Immature natural killer cell (primary cell): ENCODE measurements at regions not wholly inside any gene's neighbourhood (a gene's known extent, or its start where the extent isn't known, plus 50 kb on each side); places are given as distances from the start of the nearest gene placed in this dataset.

Source experiments
- DNase-seq, 3 donors: peaks; one replicate each; pipeline ENCODE4 v3.0.0; 2022; ENCODE audit warnings: mixed read lengths in 1 of 3
- H3K27ac Mint-ChIP-seq, 6 donors: one replicate each; pipeline ENCODE4 v1.8.0; 2020; ENCODE audit warnings: mixed read lengths in 6 of 6, mild to moderate bottlenecking in 5 of 6, inconsistent platforms in 4 of 6, moderate library complexity in 3 of 6
- H3K27me3 Mint-ChIP-seq, 3 donors: one replicate each; pipeline ENCODE4 v1.8.0; 2020 to 2021; ENCODE audit warnings: low read depth in 3 of 3, mild to moderate bottlenecking in 3 of 3, mixed read lengths in 3 of 3, moderate library complexity in 3 of 3, inconsistent platforms in 1 of 3
- H3K36me3 Mint-ChIP-seq, 3 donors: one replicate each; pipeline ENCODE4 v1.8.0; 2020; ENCODE audit warnings: mixed read lengths in 3 of 3, inconsistent platforms in 2 of 3, mild to moderate bottlenecking in 2 of 3
- H3K4me1 Mint-ChIP-seq, 2 donors: one replicate each; pipeline ENCODE4 v1.8.0; 2020; ENCODE audit warnings: inconsistent platforms in 2 of 2, mild to moderate bottlenecking in 2 of 2, mixed read lengths in 2 of 2, moderate library complexity in 1 of 2
- H3K4me3 Mint-ChIP-seq, 5 donors: one replicate each; pipeline ENCODE4 v1.8.0; 2020; ENCODE audit warnings: mild to moderate bottlenecking in 5 of 5, mixed read lengths in 5 of 5, inconsistent platforms in 3 of 5, moderate library complexity in 3 of 5
- H3K9me3 Mint-ChIP-seq, 6 donors: one replicate each; pipeline ENCODE4 v1.8.0; 2020; ENCODE audit warnings: mild to moderate bottlenecking in 6 of 6, mixed read lengths in 6 of 6, inconsistent platforms in 4 of 6, moderate library complexity in 3 of 6

DNA sequence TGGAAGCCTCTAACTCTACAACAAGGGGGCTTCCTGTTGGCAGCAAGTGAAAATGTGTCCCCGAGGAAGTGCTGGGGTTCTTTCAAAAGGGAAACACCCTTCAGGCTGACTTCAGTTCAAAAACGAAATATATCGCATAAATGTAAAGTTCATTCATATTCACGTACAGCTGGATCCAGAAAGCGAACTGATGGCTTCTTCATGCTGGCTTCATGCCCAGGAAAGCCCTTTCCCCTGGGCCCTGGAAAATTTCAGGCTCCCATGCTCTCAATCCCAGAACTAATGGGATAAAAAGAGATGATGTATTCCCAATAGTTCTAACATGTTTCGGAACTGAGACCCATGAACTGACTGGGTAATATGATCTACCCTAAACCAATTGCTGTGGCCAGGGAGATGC lies 104.7 kb upstream of the CDH13 start:
- H3K9me3 Mint-ChIP-seq = peaks cover 0 to 11% (median 0%) of the 10 kb centered on the region in 6 donors
- H3K36me3 Mint-ChIP-seq = no peaks in the 10 kb centered on the region
- no peak for DNase-seq
- H3K4me1 Mint-ChIP-seq = no peaks in the 10 kb centered on the region
- H3K4me3 Mint-ChIP-seq = no peak overlapping the region
- H3K27me3 Mint-ChIP-seq = peaks cover 2 to 5% (median 3%) of the 10 kb centered on the region in 3 donors
- no peak overlapping the region for H3K27ac Mint-ChIP-seq

DNA sequence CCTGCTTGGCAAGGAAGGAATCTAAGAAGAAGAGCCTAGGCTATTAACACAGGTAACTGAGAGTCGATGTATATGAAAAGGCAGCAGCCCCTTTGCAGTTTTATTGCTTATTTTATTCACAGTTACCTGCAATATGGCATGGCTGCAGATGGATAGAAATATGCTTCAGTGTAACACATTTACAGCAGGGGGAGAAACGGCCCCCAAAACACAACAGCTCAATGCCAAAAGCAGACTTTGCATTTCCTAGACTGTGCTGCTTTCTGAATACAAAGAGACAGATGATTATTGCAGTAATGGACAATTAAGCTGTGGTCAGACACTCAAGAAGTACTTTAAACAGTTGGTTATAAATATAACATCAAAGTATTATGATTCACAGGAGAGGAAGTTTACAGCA lies 108.0 kb upstream of the CDH13 start:
- Mint-ChIP-seq H3K27ac (no peak overlapping the region), H3K36me3 (no peaks in the 10 kb centered on the region), H3K9me3 (peaks cover 0 to 8% (median 0%) of the 10 kb centered on the region in 6 donors), H3K27me3 (peaks cover 0 to 5% (median 5%) of the 10 kb centered on the region in 3 donors), H3K4me3 (no peak overlapping the region), H3K4me1 (no peaks in the 10 kb centered on the region)
- no peak for DNase-seq

DNA sequence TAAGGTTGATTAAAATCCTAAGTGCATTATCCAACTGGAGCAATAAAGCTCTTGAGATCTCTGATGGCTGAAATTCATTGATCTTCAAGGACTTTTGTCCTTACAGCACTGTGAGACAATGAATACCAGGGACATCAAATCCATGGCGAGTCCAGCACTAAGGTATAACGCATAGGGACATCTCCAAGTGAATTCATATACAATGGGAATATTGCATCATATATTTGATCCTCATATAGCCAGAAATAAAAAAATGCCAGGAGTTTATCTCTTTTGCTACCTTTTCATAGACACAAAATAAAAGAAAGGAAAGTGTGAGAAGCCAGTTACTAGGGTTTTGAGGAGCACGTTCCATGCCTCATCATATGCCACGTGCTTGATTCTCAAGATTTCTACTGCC lies 112.5 kb upstream of the CDH13 start:
- Mint-ChIP-seq H3K4me3 (no peak overlapping the region), H3K36me3 (no peaks in the 10 kb centered on the region), H3K4me1 (no peaks in the 10 kb centered on the region), H3K9me3 (peaks cover 0 to 3% (median 0%) of the 10 kb centered on the region in 6 donors), H3K27me3 (peaks cover 0 to 2% (median 2%) of the 10 kb centered on the region in 3 donors), H3K27ac (no peak overlapping the region)
- DNase-seq = no peak

DNA sequence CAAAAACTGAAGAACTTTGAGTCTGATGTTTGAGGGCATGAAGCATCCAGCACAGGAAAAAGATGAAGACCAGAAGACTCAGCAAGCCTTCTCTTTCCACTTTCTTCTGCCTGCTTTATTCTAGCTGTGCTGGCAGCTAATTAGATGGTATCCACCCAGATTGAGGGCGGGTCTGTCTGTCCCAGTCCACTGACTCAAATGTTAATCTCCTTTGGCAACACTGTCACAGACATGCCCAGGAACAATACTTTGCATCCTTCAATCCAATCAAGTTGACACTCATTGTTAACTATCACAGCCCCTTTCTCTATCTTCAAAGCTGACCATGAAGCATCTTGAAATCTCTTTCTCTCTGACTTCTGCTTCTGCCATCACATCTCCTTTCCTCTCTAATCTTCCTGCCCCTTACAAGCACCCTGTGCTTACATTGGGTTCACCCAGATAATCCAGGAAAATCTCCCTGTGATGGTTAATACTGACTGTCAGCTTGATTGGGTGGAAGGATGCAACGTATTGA lies 115.9 kb upstream of the CDH13 start:
- no peak overlapping the region for H3K27ac Mint-ChIP-seq
- H3K36me3 Mint-ChIP-seq = no peaks in the 10 kb centered on the region
- no peak for DNase-seq
- H3K4me1 Mint-ChIP-seq = no peaks in the 10 kb centered on the region
- peaks cover 0 to 3% (median 0%) of the 10 kb centered on the region in 6 donors for H3K9me3 Mint-ChIP-seq
- no peak overlapping the region for H3K4me3 Mint-ChIP-seq
- H3K27me3 Mint-ChIP-seq = peaks cover 1 to 8% (median 3%) of the 10 kb centered on the region in 3 donors

DNA sequence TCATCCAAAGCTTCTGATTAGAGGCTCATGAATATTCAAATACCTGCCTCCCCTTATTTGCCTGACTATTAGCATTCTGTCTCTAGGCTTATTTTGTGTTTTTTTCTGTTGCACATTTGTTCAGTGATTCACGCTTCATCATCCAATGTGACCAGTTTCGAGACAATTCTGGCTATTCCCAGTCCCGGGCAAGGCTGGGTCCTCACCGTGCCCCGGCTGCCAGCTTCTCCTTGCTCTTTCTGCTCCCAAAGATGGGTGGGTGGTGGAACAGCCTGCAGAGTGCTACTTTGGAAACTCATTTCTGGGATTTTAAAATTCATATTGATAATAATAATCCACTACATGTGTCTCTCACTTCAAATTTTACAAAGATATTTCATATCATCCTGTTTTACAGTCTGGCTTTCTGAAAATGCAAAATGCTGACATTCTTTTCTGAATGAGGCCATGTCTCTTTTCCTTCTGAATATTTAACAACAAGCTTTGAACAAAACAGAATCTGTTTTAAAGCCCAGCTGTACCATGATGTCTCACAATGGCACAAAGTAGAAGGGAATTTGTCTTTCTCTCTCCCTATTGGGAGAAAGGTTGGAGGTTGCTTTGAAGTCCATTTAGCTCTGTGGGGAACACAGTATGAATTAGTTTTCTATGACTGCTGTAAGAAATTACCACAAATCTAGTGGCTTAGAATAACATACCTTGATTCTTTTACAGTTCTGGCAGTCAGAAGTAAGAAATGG lies 116.9 kb upstream of the CDH13 start:
- Mint-ChIP-seq H3K36me3 (no peaks in the 10 kb centered on the region), H3K27ac (no peak overlapping the region), H3K4me3 (no peak overlapping the region), H3K27me3 (peaks cover 1 to 10% (median 3%) of the 10 kb centered on the region in 3 donors), H3K4me1 (no peaks in the 10 kb centered on the region), H3K9me3 (peaks cover 0 to 3% (median 0%) of the 10 kb centered on the region in 6 donors)
- DNase-seq = no peak

DNA sequence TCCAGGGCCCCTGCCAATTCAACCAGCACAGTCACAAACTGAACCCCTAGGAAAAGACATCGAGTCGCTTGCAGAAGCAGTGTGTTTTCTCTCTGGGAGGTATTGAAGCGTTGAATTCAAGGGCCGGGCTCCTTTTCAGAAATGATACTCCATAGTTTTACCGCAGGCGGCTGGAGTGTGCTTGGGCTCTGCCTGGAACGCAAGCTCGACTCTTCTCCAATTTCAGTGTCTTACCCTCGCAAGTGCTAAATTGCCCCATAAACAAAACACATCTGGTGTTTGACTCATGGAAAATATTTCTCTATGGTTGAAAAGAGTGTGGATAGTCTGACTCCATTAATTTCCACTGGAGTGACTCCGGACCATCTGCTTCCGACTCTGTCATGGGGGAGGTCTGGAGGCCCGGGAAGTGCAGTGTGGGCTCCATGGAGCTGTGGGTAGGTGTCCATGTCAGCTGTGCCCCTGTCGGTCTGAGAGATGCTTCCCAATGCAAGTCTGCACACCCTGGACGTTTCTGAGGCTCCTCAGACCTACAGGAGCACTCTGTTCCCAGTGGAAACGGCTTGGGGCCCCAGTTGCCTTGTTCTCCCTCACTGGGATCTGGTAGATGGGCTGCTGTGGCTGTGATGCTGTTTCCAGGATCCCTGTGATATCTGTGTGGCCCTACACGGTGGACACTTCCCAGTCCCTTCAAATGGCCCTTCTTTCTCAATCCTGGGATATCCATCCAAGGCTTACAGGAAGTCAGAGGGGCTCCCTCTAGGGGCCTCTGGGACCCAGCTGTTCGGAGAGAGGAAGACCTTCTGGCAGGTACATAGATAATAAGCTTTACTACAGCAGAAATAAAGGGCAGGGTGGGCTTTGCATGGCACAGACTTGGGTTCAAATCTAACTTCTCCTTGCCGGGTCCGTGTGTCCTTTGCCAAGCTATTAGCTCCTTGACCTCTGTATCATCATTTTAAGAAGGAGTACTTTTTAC lies 119.8 kb upstream of the CDH13 start:
- no peak overlapping the region for H3K27ac Mint-ChIP-seq
- H3K27me3 Mint-ChIP-seq = peaks cover 1 to 10% (median 3%) of the 10 kb centered on the region in 3 donors
- DNase-seq = no peak
- no peaks in the 10 kb centered on the region for H3K4me1 Mint-ChIP-seq
- H3K9me3 Mint-ChIP-seq = peaks cover 0 to 3% (median 0%) of the 10 kb centered on the region in 6 donors
- H3K36me3 Mint-ChIP-seq = no peaks in the 10 kb centered on the region
- H3K4me3 Mint-ChIP-seq = no peak overlapping the region

DNA sequence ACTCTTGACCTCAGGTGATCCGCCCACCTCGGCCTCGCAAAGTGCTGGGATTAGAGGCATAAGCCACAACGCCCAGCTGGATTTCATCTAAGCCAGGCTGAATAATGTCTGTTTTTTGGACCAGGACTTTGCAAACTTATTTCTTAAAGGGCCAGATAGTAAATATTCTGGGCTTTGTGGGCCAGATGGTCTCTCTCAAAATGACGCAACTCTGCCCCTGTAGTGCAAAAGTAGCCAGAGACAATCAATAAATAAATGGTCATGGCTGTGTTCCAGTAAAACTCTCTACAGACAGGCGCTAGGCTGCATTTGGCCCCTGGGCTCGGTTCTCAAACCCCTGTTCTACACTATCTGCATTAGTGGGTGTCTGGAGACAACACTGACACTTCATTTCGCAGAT lies 121.9 kb upstream of the CDH13 start:
- Mint-ChIP-seq H3K36me3 (no peaks in the 10 kb centered on the region), H3K4me3 (no peak overlapping the region), H3K9me3 (peaks cover 0 to 3% (median 0%) of the 10 kb centered on the region in 6 donors), H3K27ac (no peak overlapping the region), H3K27me3 (peaks cover 1 to 13% (median 3%) of the 10 kb centered on the region in 3 donors), H3K4me1 (no peaks in the 10 kb centered on the region)
- DNase-seq = no peak

DNA sequence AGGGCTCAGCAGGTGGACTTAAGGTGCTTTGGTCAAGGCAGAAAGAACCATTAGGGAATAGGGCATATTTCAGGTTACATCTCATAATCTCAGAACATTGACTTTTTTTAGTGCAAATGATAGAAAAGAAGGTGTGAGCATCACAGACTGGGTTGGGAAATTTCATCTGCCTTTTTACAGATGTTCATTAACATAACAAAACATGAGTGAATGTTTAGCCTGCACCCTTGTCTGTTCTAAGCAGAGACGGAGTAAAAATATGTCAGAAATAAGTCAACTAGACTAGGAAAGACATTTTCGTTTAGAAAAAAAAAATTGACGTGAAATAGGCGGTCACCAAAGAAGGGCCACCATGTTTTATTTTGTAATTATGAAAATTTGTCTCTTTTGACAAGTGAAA lies 127.5 kb upstream of the CDH13 start:
- Mint-ChIP-seq H3K4me1 (no peaks in the 10 kb centered on the region), H3K4me3 (no peak overlapping the region), H3K27me3 (peaks cover 0 to 5% (median 0%) of the 10 kb centered on the region in 3 donors), H3K27ac (no peak overlapping the region), H3K36me3 (no peaks in the 10 kb centered on the region), H3K9me3 (no peaks in the 10 kb centered on the region)
- DNase-seq = no peak

DNA sequence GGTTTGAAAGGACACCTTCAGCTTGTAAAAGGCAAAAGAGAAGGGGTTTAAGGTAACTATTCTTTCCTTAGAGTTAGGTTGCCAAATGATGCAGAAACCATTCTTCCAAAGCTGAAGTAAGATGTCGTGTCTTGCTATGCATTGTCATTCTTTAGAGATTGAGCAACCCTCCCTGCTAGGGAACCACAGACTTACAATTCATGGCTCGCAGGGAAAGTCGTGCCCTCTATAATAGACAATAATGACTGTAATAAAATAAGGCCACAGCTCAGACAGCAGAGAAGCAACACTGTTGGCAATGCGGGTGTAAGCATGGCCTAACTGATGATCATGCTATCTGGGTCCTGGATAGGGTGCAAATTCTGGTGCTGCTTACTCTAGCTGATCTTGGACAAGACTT lies 129.6 kb upstream of the CDH13 start:
- H3K36me3 Mint-ChIP-seq = no peaks in the 10 kb centered on the region
- H3K4me3 Mint-ChIP-seq = no peak overlapping the region
- no peak for DNase-seq
- no peaks in the 10 kb centered on the region for H3K4me1 Mint-ChIP-seq
- peaks cover 0 to 5% (median 2%) of the 10 kb centered on the region in 3 donors for H3K27me3 Mint-ChIP-seq
- no peaks in the 10 kb centered on the region for H3K9me3 Mint-ChIP-seq
- H3K27ac Mint-ChIP-seq = no peak overlapping the region

DNA sequence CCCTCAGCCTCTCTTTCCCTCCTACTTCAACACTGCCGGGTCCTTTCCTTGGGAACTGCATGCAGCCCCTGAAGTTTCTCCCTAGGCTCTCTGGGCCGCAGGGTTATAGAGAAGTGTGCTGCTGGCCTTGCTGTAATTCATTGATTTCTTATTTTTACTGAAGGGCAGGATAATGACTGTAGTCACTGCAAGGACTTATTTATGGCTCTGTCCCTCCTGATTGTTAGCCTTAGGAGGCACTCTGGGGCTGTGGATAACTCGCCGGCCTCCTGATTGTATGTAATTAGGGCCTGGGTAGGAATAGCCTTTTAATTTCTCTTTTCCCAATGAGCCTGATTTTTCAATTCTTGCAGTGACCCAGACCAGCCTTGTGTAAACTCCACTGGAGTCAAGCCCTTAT lies 138.3 kb upstream of the CDH13 start:
- Mint-ChIP-seq H3K36me3 (no peaks in the 10 kb centered on the region), H3K4me1 (no peaks in the 10 kb centered on the region), H3K4me3 (no peak overlapping the region), H3K9me3 (peaks cover 0 to 2% (median 0%) of the 10 kb centered on the region in 6 donors), H3K27me3 (peaks cover 6 to 9% (median 7%) of the 10 kb centered on the region in 3 donors), H3K27ac (no peak overlapping the region)
- no peak for DNase-seq

DNA sequence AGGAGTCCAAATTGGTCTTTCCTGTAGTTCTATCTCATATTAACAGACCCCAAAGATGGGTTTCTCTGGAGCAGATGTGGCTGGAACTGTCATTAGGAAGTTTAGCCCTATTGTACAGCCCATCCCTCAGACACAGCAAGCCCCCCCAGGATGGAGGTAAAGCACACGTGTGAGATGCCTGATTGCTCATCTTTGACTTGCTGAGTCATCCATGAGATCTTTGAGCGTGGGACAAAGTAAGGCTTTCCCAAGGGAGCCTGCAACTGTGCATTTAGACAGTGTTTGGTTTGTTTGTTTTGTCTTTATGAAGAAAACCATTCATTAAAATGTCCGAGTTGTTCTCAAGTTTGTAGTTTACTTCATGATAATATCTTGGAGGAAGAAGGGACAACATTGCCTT lies 145.3 kb upstream of the CDH13 start:
- Mint-ChIP-seq H3K36me3 (no peaks in the 10 kb centered on the region), H3K4me1 (no peaks in the 10 kb centered on the region), H3K9me3 (peaks cover 0 to 3% (median 0%) of the 10 kb centered on the region in 6 donors), H3K27me3 (peaks cover 2 to 17% (median 5%) of the 10 kb centered on the region in 3 donors), H3K4me3 (no peak overlapping the region), H3K27ac (no peak overlapping the region)
- DNase-seq = no peak

DNA sequence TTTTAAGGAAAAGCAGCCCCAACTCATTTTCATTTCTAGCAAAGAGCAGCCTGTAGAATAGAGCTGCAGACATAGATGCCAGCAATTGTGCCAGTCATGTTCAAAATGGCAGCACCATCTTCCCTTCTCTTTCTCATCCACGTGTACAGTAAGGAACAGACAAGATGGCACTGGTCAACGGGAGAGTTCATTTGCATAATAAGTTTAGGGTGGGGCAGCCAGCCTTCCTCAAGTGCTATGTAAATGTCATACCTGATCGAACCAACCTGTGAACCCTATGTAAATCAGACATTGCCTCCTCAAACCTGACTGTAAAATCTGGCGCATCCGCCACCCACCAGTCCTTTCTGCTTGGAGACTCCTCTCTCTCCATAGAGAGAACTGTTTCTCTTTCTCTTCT lies 150.0 kb upstream of the CDH13 start:
- H3K4me1 Mint-ChIP-seq = no peaks in the 10 kb centered on the region
- peaks cover 0 to 7% (median 0%) of the 10 kb centered on the region in 3 donors for H3K36me3 Mint-ChIP-seq
- no peak for DNase-seq
- peaks cover 6 to 20% (median 12%) of the 10 kb centered on the region in 3 donors for H3K27me3 Mint-ChIP-seq
- no peak overlapping the region for H3K4me3 Mint-ChIP-seq
- H3K9me3 Mint-ChIP-seq = peaks cover 0 to 5% (median 0%) of the 10 kb centered on the region in 6 donors
- H3K27ac Mint-ChIP-seq = no peak overlapping the region

DNA sequence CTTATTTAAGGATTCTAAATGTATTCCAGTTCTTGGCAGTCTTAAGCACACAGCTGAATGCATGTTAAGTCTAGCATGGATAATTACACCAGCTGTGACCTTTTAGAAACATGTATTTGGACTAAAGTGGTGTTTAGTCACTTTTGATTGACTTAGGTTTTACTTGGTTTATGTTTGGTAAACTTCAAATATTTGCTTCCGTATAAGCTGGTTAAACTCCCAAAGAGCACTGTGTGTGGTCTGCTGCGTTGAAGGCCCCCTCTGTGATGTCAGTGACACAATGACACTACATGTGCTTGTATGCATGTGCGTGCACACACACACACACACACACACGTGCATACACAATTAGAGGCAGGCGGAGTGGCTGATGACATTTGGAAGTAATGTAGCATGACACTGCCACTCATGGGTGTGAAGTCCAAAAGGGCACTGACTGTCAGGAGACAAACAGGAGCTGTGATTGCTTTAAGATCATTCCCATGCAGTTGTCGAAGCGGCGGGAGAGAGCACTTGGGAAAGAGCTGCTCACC lies 156.1 kb upstream of the CDH13 start:
- peaks cover 0 to 7% (median 0%) of the 10 kb centered on the region in 3 donors for H3K36me3 Mint-ChIP-seq
- no peak for DNase-seq
- no peaks in the 10 kb centered on the region for H3K4me1 Mint-ChIP-seq
- no peaks in the 10 kb centered on the region for H3K9me3 Mint-ChIP-seq
- H3K27me3 Mint-ChIP-seq = peaks cover 4 to 13% (median 8%) of the 10 kb centered on the region in 3 donors
- no peak overlapping the region for H3K27ac Mint-ChIP-seq
- H3K4me3 Mint-ChIP-seq = no peak overlapping the region
